GM20000 (cell line): ENCODE measurements at regions not wholly inside any gene's neighbourhood (a gene's known extent, or its start where the extent isn't known, plus 50 kb on each side); places are given as distances from the start of the nearest gene placed in this dataset.
"Not testable (repeated sequence)": the region's sequence is repeated elsewhere in the genome, so short reads cannot be mapped to it uniquely, and the experiment has no call there.

ENCODE experiments used
- DNase-seq: peaks from one replicate; pipeline ENCODE4 v3.0.0; 2012; ENCODE audit warnings: low spot score
- CTCF ChIP-seq: IDR thresholded peaks from 2 replicates; pipeline ENCODE4 v1.5.1; 2012; ENCODE audit warnings: mild to moderate bottlenecking, control low read depth; ENCODE audit errors: extremely low read depth, missing control alignments

- TF ChIP-seq CTCF: no peak
- DNase-seq: no peak
These were observed 178.9 kb upstream of the TMEM106B start for GRCh38 chr7:12032146-12032545.

- DNase-seq: not testable (repeated sequence)
These were observed 167.6 kb upstream of the TMEM106B start for GRCh38 chr7:12043457-12043856.

GRCh38 chr7:12052211-12052610 is 158.9 kb upstream of the TMEM106B start:
- TF ChIP-seq CTCF: no peak
- DNase-seq: no peak

- TF ChIP-seq CTCF: no peak
- no peak for DNase-seq
These were observed 157.5 kb upstream of the TMEM106B start for GRCh38 chr7:12053561-12053960.

- no peak for TF ChIP-seq CTCF
These were observed 156.3 kb upstream of the TMEM106B start for GRCh38 chr7:12054830-12055229.

GRCh38 chr7:12056381-12056780 is 154.7 kb upstream of the TMEM106B start:
- no peak for DNase-seq

More at GRCh38 chr7:12054830-12055229, 156.3 kb upstream of the TMEM106B start:
- DNase-seq: no peak

GRCh38 chr7:12056977-12057376 is 154.1 kb upstream of the TMEM106B start:
- no peak for DNase-seq
- TF ChIP-seq CTCF: no peak

More at GRCh38 chr7:12056381-12056780, 154.7 kb upstream of the TMEM106B start:
- no peak for TF ChIP-seq CTCF

- TF ChIP-seq CTCF: no peak
- DNase-seq: no peak
These were observed 149.0 kb upstream of the TMEM106B start for GRCh38 chr7:12062062-12062461.
